Spinal cord (tissue), 9 donors: ENCODE measurements at regions not wholly inside any gene's neighbourhood (a gene's known extent, or its start where the extent isn't known, plus 50 kb on each side); places are given as distances from the start of the nearest gene placed in this dataset.
A peak's percentile ranks its signal among the peaks of the same experiment; 100 is the strongest.

ENCODE experiments used
- DNase-seq, 6 donors: peaks; one replicate each; pipeline versions ENCODE4 v3.0.0 to v3.0.0-alpha.2; 2013 to 2015; ENCODE audit warnings: low spot score in 6 of 6, low read depth in 4 of 6
- H3K27ac ChIP-seq: one replicate; pipeline ENCODE4 v1.5.1; 2013; ENCODE audit warnings: low read depth, low read length, control low read depth
- H3K27me3 ChIP-seq: one replicate; pipeline ENCODE4 v1.6.1; 2013; ENCODE audit warnings: low read length; ENCODE audit not compliant: control insufficient read depth, insufficient read depth
- H3K36me3 ChIP-seq: one replicate; pipeline ENCODE4 v1.6.1; 2013; ENCODE audit warnings: low read length; ENCODE audit not compliant: control insufficient read depth, insufficient read depth
- H3K4me1 ChIP-seq: one replicate; pipeline ENCODE4 v1.6.1; 2013; ENCODE audit warnings: low read length; ENCODE audit not compliant: control insufficient read depth, insufficient read depth
- H3K4me3 ChIP-seq: one replicate; pipeline ENCODE4 v1.5.1; 2013; ENCODE audit warnings: low read depth, low read length, control low read depth
- H3K9me3 ChIP-seq: one replicate; pipeline ENCODE4 v1.6.1; 2013; ENCODE audit warnings: low read length; ENCODE audit not compliant: control insufficient read depth, insufficient read depth
- WGBS: methylation state at CpG from one replicate; pipeline ENCODE4 v1.1.5; 2013; ENCODE audit warnings: missing lambda C conversion rate; ENCODE audit not compliant: insufficient coverage; 5-methylcytosine and 5-hydroxymethylcytosine counted together
- donor health status: healthy.

- Histone ChIP-seq H3K4me1 (no peaks in the 10 kb centered on the region), H3K36me3 (no peaks in the 10 kb centered on the region), H3K4me3 (no peak overlapping the region), H3K27ac (no peak overlapping the region), H3K9me3 (no peaks in the 10 kb centered on the region), H3K27me3 (no peaks in the 10 kb centered on the region)
- DNase-seq: no peak
- WGBS: 96% methylated on average over 4 of the region's 7 CpGs
Measured at GRCh38 chr2:196361606-196362326, 190.4 kb upstream of the STK17B start.

- Histone ChIP-seq H3K9me3 (no peaks in the 10 kb centered on the region), H3K4me1 (no peaks in the 10 kb centered on the region), H3K36me3 (no peaks in the 10 kb centered on the region), H3K27me3 (no peaks in the 10 kb centered on the region), H3K27ac (no peak overlapping the region), H3K4me3 (no peak overlapping the region)
- no peak for DNase-seq
- 100% methylated on average over 2 of the region's 2 CpGs for WGBS
Measured at GRCh38 chr2:196362973-196363549, 191.7 kb upstream of the STK17B start.

DNA sequence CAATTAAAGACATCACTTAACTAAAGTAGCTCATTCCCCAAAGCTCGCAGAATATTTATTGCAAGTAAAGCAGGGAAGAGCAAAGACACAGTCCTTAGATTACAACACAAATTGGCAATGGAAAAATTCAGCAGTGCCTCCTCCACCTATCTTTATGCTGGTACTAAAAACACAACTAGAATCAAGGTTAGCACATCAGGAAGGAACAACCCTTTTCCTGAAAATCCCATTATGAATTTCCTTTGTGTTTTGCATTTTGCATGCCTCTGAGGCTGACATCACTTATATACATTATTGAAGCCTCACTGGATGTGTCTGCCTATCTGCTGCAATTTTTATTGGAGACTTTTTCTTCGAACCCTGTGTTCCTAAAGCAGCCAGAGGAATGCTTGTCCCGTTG lies 193.8 kb upstream of the STK17B start:
- no peaks in the 10 kb centered on the region for H3K4me1 ChIP-seq
- no peaks in the 10 kb centered on the region for H3K27me3 ChIP-seq
- no peaks in the 10 kb centered on the region for H3K36me3 ChIP-seq
- no peak for DNase-seq
- H3K4me3 ChIP-seq: no peak overlapping the region
- 90% methylated on average over 2 of the region's 3 CpGs for WGBS
- H3K27ac ChIP-seq: no peak overlapping the region
- H3K9me3 ChIP-seq: no peaks in the 10 kb centered on the region

DNA sequence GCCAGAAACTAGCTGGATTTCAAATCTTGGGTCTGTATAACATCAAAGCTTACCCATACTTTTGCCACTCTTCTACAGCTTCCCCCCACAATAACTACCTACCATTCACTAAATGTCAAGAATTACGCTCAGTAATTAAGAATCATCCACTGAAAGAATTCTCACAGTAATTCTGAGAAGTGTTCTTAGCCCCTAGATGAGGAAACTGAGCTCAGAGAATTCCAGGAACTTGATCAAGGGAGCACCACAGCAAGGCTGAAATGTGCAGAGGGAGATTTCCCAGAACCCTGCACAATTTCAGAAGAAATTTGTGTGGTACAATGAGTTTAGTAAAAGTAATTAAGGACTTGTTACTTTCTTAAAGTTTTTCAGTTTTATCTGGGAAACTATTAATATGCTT lies 194.5 kb upstream of the STK17B start:
- no CpG with 5 or more reads among the region's 1 CpG for WGBS
- H3K9me3 ChIP-seq: no peaks in the 10 kb centered on the region
- H3K4me1 ChIP-seq: peaks cover 5% of the 10 kb centered on the region
- DNase-seq: no peak
- no peaks in the 10 kb centered on the region for H3K36me3 ChIP-seq
- H3K27me3 ChIP-seq: no peaks in the 10 kb centered on the region
- no peak overlapping the region for H3K4me3 ChIP-seq
- no peak overlapping the region for H3K27ac ChIP-seq

DNA sequence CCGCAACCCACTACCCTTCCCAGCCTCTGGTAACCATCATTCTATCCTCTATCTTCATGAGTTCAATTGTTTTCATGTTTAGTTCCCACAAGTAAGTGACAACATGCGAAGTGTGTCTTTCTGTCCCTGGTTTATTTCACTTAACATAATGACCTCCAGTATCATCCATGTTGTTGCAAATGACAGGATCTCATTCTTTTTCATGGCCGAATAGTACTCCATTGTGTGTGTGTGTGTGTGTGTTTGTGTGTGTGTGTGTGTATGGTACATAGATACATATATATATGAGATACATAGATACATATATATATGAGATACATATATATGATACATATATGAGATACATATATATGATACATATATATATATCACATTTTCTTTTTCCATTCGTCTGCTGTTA lies 196.3 kb upstream of the STK17B start:
- WGBS: 100% methylated on average over 1 of the region's 4 CpGs
- Histone ChIP-seq H3K4me1 (peaks cover 5% of the 10 kb centered on the region), H3K4me3 (no peak overlapping the region), H3K9me3 (no peaks in the 10 kb centered on the region), H3K36me3 (no peaks in the 10 kb centered on the region), H3K27ac (no peak overlapping the region), H3K27me3 (no peaks in the 10 kb centered on the region)
- no peak for DNase-seq

- no peaks in the 10 kb centered on the region for H3K36me3 ChIP-seq
- WGBS: no CpG with 5 or more reads among the region's 2 CpGs
- DNase-seq: no peak
- H3K27me3 ChIP-seq: no peaks in the 10 kb centered on the region
- no peaks in the 10 kb centered on the region for H3K9me3 ChIP-seq
- no peak overlapping the region for H3K27ac ChIP-seq
- H3K4me1 ChIP-seq: peaks cover 5% of the 10 kb centered on the region
- H3K4me3 ChIP-seq: no peak overlapping the region
Measured at GRCh38 chr2:196368546-196369225, 197.3 kb upstream of the STK17B start.

- WGBS: no CpG with 5 or more reads among the region's 1 CpG
- peaks cover 5% of the 10 kb centered on the region for H3K4me1 ChIP-seq
- no peak overlapping the region for H3K27ac ChIP-seq
- no peak for DNase-seq
- H3K36me3 ChIP-seq: no peaks in the 10 kb centered on the region
- H3K27me3 ChIP-seq: no peaks in the 10 kb centered on the region
- no peak overlapping the region for H3K4me3 ChIP-seq
- no peaks in the 10 kb centered on the region for H3K9me3 ChIP-seq
Measured at GRCh38 chr2:196369967-196370366, 198.6 kb upstream of the STK17B start.

- peak in 2 of 6 donors; percentile 10 to 33 for DNase-seq
- Histone ChIP-seq H3K4me1 (peaks cover 5% of the 10 kb centered on the region), H3K9me3 (no peaks in the 10 kb centered on the region), H3K4me3 (no peak overlapping the region), H3K27me3 (no peaks in the 10 kb centered on the region), H3K36me3 (no peaks in the 10 kb centered on the region), H3K27ac (no peak overlapping the region)
- WGBS: 60% methylated on average over 1 of the region's 1 CpG
Measured at GRCh38 chr2:196370381-196370780, 199.0 kb upstream of the STK17B start.

DNA sequence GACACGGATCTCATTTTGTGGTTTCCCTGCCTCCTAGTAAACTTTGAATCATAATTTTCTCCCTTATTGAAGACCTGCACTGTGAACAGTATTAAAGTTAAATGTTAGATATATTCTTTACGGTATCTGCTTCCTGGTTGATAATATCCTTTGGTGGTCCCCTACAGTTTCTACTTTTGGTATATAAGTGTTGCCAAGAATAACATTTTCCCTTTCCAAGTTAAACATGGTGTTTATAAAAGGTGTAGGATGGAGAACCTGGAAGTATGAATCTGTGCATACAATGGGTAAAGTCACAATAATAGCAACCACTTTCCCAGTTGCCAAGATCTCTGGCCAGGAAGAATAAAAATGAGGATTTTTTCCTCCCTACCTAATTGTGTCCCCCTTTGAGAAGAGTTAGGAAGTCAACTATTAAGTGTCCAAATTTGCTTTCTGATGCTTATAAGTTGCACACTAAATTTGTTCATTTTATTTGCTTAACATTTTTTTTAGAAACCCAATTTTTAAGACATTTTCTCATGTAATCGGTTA lies 201.0 kb upstream of the STK17B start:
- no CpG with 5 or more reads among the region's 3 CpGs for WGBS
- H3K4me3 ChIP-seq: no peak overlapping the region
- H3K27ac ChIP-seq: no peak overlapping the region

More for the DNA sequence above, 201.0 kb upstream of the STK17B start:
- H3K9me3 ChIP-seq: no peaks in the 10 kb centered on the region
- no peaks in the 10 kb centered on the region for H3K27me3 ChIP-seq
- H3K36me3 ChIP-seq: no peaks in the 10 kb centered on the region
- DNase-seq: no peak
- peaks cover 5% of the 10 kb centered on the region for H3K4me1 ChIP-seq
